CD4-positive, alpha-beta T cell (primary cell): ENCODE measurements at regions not wholly inside any gene's neighbourhood (a gene's known extent, or its start where the extent isn't known, plus 50 kb on each side); places are given as distances from the start of the nearest gene placed in this dataset.

Experiments used
- ATAC-seq: fragments of 200-7000 bp; cut with Tn5 transposase; one replicate; pipeline ENCODE4 v1.10.0; 2022; ENCODE audit warnings: mild to moderate bottlenecking; ENCODE audit not compliant: poor library complexity
- CTCF ChIA-PET: fragments of 350-600 bp; sonication (Branson Sonifier 250); formaldehyde crosslinking; loops from one replicate; lab custom pipeline; 2021; ENCODE audit warnings: antibody characterized with exemption, inconsistent platforms; lab: Charles Lee
- POLR2A ChIA-PET: fragments of 350-600 bp; sonication (Branson Sonifier 250); formaldehyde crosslinking; loops from one replicate; lab custom pipeline; 2021; ENCODE audit warnings: antibody characterized with exemption, inconsistent platforms; lab: Charles Lee
- DNase-seq, 14 experiments: peaks; one replicate each; pipeline ENCODE4 v3.0.0-alpha.2; 2013 to 2020; ENCODE audit warnings: mixed read lengths in 2 of 14
- H3K27ac ChIP-seq, 2 donors: one replicate each; pipeline versions ENCODE4 v1.5.1 to v1.7.0; 2013; ENCODE audit warnings: low read length in 2 of 2, low read depth in 1 of 2, mild to moderate bottlenecking in 1 of 2
- H3K27me3 ChIP-seq, 2 experiments: 1 replicate in 1 of 2; 2 replicates in 1 of 2; pipeline versions ENCODE4 v1.6.1 to v1.7.0; 2013; ENCODE audit warnings: low read length in 2 of 2, control low read depth in 1 of 2, mild to moderate bottlenecking in 1 of 2, moderate library complexity in 1 of 2; ENCODE audit not compliant: insufficient read depth in 2 of 2, control insufficient read depth in 1 of 2
- H3K36me3 ChIP-seq: one replicate; pipeline ENCODE4 v1.6.1; 2013; ENCODE audit warnings: low read length, control low read depth; ENCODE audit not compliant: insufficient read depth
- H3K4me1 ChIP-seq: one replicate; pipeline ENCODE4 v1.6.1; 2013; ENCODE audit warnings: low read length, control low read depth; ENCODE audit not compliant: insufficient read depth
- H3K4me3 ChIP-seq: one replicate; pipeline ENCODE4 v1.5.1; 2013; ENCODE audit warnings: mild to moderate bottlenecking, low read length, moderate library complexity
- H3K9me3 ChIP-seq, 2 experiments: 1 replicate in 1 of 2; 2 replicates in 1 of 2; pipeline versions ENCODE4 v1.6.1 to v1.7.0; 2013; ENCODE audit warnings: low read length in 2 of 2, mild to moderate bottlenecking in 2 of 2, control low read depth in 1 of 2, moderate library complexity in 1 of 2; ENCODE audit not compliant: control insufficient read depth in 1 of 2, insufficient read depth in 1 of 2
- H3K27ac Mint-ChIP-seq: one replicate; pipeline ENCODE4 v1.8.0; 2020; ENCODE audit warnings: mixed read lengths
- H3K27me3 Mint-ChIP-seq: one replicate; pipeline ENCODE4 v1.8.0; 2021; ENCODE audit warnings: mixed read lengths
- H3K36me3 Mint-ChIP-seq: one replicate; pipeline ENCODE4 v1.8.0; 2021; ENCODE audit warnings: low read depth, mixed read lengths
- H3K4me1 Mint-ChIP-seq: one replicate; pipeline ENCODE4 v1.8.0; 2021; ENCODE audit warnings: low read depth, mixed read lengths
- H3K4me3 Mint-ChIP-seq: one replicate; pipeline ENCODE4 v1.8.0; 2020; ENCODE audit warnings: mild to moderate bottlenecking, mixed read lengths
- H3K9me3 Mint-ChIP-seq: one replicate; pipeline ENCODE4 v1.8.0; 2020; ENCODE audit warnings: mixed read lengths
- CTCF ChIP-seq: fragments of 200-600 bp; IDR thresholded peaks from one replicate; pipeline ENCODE4 v1.8.0; 2022; ENCODE audit warnings: antibody characterized with exemption, mild to moderate bottlenecking
- intact Hi-C, 2 experiments: fragments of 100-400 bp; cut with DNase I in 1 of 2; cut with micrococcal nuclease in 1 of 2; formaldehyde crosslinking; loops; one replicate each; pipeline versions ENCODE4 v1.15.1 to v1.9.0; 2023 to 2025; cut with DNase I, micrococcal nuclease

- Mint-ChIP-seq H3K9me3 (no peaks in the 10 kb centered on the region), H3K27me3 (no peaks in the 10 kb centered on the region), H3K36me3 (no peaks in the 10 kb centered on the region), H3K27ac (no peak overlapping the region), H3K4me1 (peaks cover 33% of the 10 kb centered on the region), H3K4me3 (no peak overlapping the region)
- ChIA-PET CTCF (no interaction called here), POLR2A (no interaction called here)
- no peaks in the 10 kb centered on the region for H3K36me3 ChIP-seq
- no peak overlapping the region for H3K27ac ChIP-seq
- TF ChIP-seq CTCF = no peak
- no peak for ATAC-seq
- H3K4me1 ChIP-seq = peaks cover 45% of the 10 kb centered on the region
- H3K27me3 ChIP-seq = no peaks in the 10 kb centered on the region
- no peak for DNase-seq
- H3K9me3 ChIP-seq = peaks cover 0 to 27% of the 10 kb centered on the region in 2 experiments
- intact Hi-C loops = no loop called here
- no peak overlapping the region for H3K4me3 ChIP-seq
Observed at GRCh38 chr12:132426349-132427173, 63.4 kb upstream of the FBRSL1 start.

GRCh38 chr12:132424811-132425210, 65.1 kb upstream of the FBRSL1 start:
- Histone ChIP-seq H3K27ac (no peak overlapping the region), H3K4me3 (no peak overlapping the region), H3K9me3 (peaks cover 0 to 28% of the 10 kb centered on the region in 2 experiments), H3K36me3 (no peaks in the 10 kb centered on the region), H3K27me3 (no peaks in the 10 kb centered on the region), H3K4me1 (peaks cover 28% of the 10 kb centered on the region)
- intact Hi-C loops = no loop called here
- Mint-ChIP-seq H3K27ac (no peak overlapping the region), H3K4me3 (no peak overlapping the region), H3K36me3 (no peaks in the 10 kb centered on the region), H3K4me1 (peaks cover 20% of the 10 kb centered on the region), H3K9me3 (no peaks in the 10 kb centered on the region), H3K27me3 (no peaks in the 10 kb centered on the region)
- no peak for TF ChIP-seq CTCF
- DNase-seq (no peak), ATAC-seq (no peak)
- ChIA-PET POLR2A (no interaction called here), CTCF (no interaction called here)

- H3K4me1 Mint-ChIP-seq = peaks cover 13% of the 10 kb centered on the region
- no peaks in the 10 kb centered on the region for H3K27me3 Mint-ChIP-seq
- H3K36me3 Mint-ChIP-seq = no peaks in the 10 kb centered on the region
- peaks cover 20% of the 10 kb centered on the region for H3K4me1 ChIP-seq
- ATAC-seq (no peak), DNase-seq (no peak)
- H3K36me3 ChIP-seq = no peaks in the 10 kb centered on the region
- peaks cover 0 to 28% of the 10 kb centered on the region in 2 experiments for H3K9me3 ChIP-seq
- intact Hi-C loops = no loop called here
- no peak overlapping the region for H3K27ac ChIP-seq
- no peaks in the 10 kb centered on the region for H3K9me3 Mint-ChIP-seq
- no peak overlapping the region for H3K27ac Mint-ChIP-seq
- H3K4me3 ChIP-seq = no peak overlapping the region
- no peak for TF ChIP-seq CTCF
- POLR2A ChIA-PET = no interaction called here
- CTCF ChIA-PET = no interaction called here
- no peaks in the 10 kb centered on the region for H3K27me3 ChIP-seq
- no peak overlapping the region for H3K4me3 Mint-ChIP-seq
Observed at GRCh38 chr12:132423820-132424645, 65.9 kb upstream of the FBRSL1 start.
